Calu3 (cell line): ENCODE measurements at regions not wholly inside any gene's neighbourhood (a gene's known extent, or its start where the extent isn't known, plus 50 kb on each side); places are given as distances from the start of the nearest gene placed in this dataset.
A peak's percentile ranks its signal among the peaks of the same experiment; 100 is the strongest.
"Not testable (repeated sequence)": the region's sequence is repeated elsewhere in the genome, so short reads cannot be mapped to it uniquely, and the experiment has no call there.

Experiments used
- BruUV-seq: library from RNA; stranded (reverse); fragments of 400-500 nt; replicated peaks from 2 replicates; lab custom pipeline; 2021; lab: Mats Ljungman, UMichigan
- CTCF ChIA-PET: fragments of 300-600 bp; sonication (Branson Sonifier 250); formaldehyde crosslinking; loops from one replicate; lab custom pipeline; 2022; ENCODE audit warnings: antibody characterized with exemption; lab: Charles Lee
- DNase-seq: peaks from one replicate; pipeline ENCODE4 v3.0.0; 2022
- H3K27ac Mint-ChIP-seq: one replicate; pipeline ENCODE4 v1.8.0; 2022; ENCODE audit warnings: mixed read lengths; ENCODE audit not compliant: unreplicated experiment
- H3K27me3 Mint-ChIP-seq: one replicate; pipeline ENCODE4 v1.8.0; 2022; ENCODE audit warnings: mixed read lengths; ENCODE audit not compliant: unreplicated experiment
- H3K36me3 Mint-ChIP-seq: one replicate; pipeline ENCODE4 v1.8.0; 2022; ENCODE audit warnings: mild to moderate bottlenecking, moderate library complexity, mixed read lengths; ENCODE audit not compliant: insufficient read depth, unreplicated experiment
- H3K4me1 Mint-ChIP-seq: one replicate; pipeline ENCODE4 v1.8.0; 2022; ENCODE audit warnings: mild to moderate bottlenecking, low read depth, mixed read lengths; ENCODE audit not compliant: unreplicated experiment
- H3K4me3 Mint-ChIP-seq: one replicate; pipeline ENCODE4 v1.8.0; 2022; ENCODE audit warnings: mild to moderate bottlenecking, low read depth, moderate library complexity, mixed read lengths; ENCODE audit not compliant: unreplicated experiment
- H3K9me3 Mint-ChIP-seq: one replicate; pipeline ENCODE4 v1.8.0; 2022; ENCODE audit warnings: low read depth, mixed read lengths; ENCODE audit not compliant: unreplicated experiment
- intact Hi-C: fragments of 100-400 bp; cut with micrococcal nuclease; formaldehyde crosslinking; loops from one replicate; pipeline ENCODE4 v1.10.0; 2022; ENCODE audit not compliant: unreplicated experiment
- TF ChIP-seq, protein P1 (sequence below): fragments of 200-600 bp; IDR thresholded peaks from one replicate; pipeline ENCODE4 v1.8.0; 2022; ENCODE audit warnings: antibody characterized with exemption; ENCODE audit not compliant: unreplicated experiment

- CTCF ChIA-PET = interaction anchor here (0.7 kb wide), 2 partner anchors 9 to 760 kb away, joined by 3 read pairs; no protein-coding TSS in a partner anchor
- H3K4me1 Mint-ChIP-seq = peaks cover 19% of the 10 kb centered on the region
- H3K36me3 Mint-ChIP-seq = no peaks in the 10 kb centered on the region
- BruUV-seq = no TSS peak
- H3K27ac Mint-ChIP-seq = no peak overlapping the region
- DNase-seq = no peak
- no peaks in the 10 kb centered on the region for H3K27me3 Mint-ChIP-seq
- no peak overlapping the region for H3K4me3 Mint-ChIP-seq
- TF ChIP-seq, protein P1, sequence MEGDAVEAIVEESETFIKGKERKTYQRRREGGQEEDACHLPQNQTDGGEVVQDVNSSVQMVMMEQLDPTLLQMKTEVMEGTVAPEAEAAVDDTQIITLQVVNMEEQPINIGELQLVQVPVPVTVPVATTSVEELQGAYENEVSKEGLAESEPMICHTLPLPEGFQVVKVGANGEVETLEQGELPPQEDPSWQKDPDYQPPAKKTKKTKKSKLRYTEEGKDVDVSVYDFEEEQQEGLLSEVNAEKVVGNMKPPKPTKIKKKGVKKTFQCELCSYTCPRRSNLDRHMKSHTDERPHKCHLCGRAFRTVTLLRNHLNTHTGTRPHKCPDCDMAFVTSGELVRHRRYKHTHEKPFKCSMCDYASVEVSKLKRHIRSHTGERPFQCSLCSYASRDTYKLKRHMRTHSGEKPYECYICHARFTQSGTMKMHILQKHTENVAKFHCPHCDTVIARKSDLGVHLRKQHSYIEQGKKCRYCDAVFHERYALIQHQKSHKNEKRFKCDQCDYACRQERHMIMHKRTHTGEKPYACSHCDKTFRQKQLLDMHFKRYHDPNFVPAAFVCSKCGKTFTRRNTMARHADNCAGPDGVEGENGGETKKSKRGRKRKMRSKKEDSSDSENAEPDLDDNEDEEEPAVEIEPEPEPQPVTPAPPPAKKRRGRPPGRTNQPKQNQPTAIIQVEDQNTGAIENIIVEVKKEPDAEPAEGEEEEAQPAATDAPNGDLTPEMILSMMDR = no peak
- no peaks in the 10 kb centered on the region for H3K9me3 Mint-ChIP-seq
- intact Hi-C loops = loop anchor here (1.0 to 10.0 kb wide), 3 partner anchors 30 to 266 kb away; partner anchors contain the start of gene PTPRZ1
Observed at GRCh38 chr7:121608785-121609184, 212.7 kb upstream of the FAM3C start.

- not testable (repeated sequence) for DNase-seq, BruUV-seq, H3K36me3 Mint-ChIP-seq, H3K27ac Mint-ChIP-seq, H3K27me3 Mint-ChIP-seq, H3K4me3 Mint-ChIP-seq, H3K9me3 Mint-ChIP-seq
- CTCF ChIA-PET = interaction anchor here (0.6 to 0.7 kb wide), 3 partner anchors 9 to 760 kb away, joined by 3 read pairs; no protein-coding TSS in a partner anchor
- peaks cover 24% of the 10 kb centered on the region for H3K4me1 Mint-ChIP-seq
- intact Hi-C loops = loop anchor here (1.0 to 10.0 kb wide), 3 partner anchors 30 to 267 kb away; partner anchors contain the start of gene PTPRZ1
Observed at GRCh38 chr7:121608183-121608582, 212.1 kb upstream of the FAM3C start.

GRCh38 chr7:121605317-121605680, 209.2 kb upstream of the FAM3C start:
- Mint-ChIP-seq H3K4me3 (no peak overlapping the region), H3K27me3 (no peaks in the 10 kb centered on the region), H3K9me3 (no peaks in the 10 kb centered on the region), H3K36me3 (no peaks in the 10 kb centered on the region), H3K27ac (peak overlapping the region; percentile 43), H3K4me1 (peaks cover 25% of the 10 kb centered on the region)
- intact Hi-C loops = loop anchor here (1.0 to 10.0 kb wide), 4 partner anchors 110 to 390 kb away; partner anchors contain the start of gene PTPRZ1
- DNase-seq = peak; percentile 17
- TF ChIP-seq, protein P1 = peak; percentile 24
- BruUV-seq = no TSS peak
- CTCF ChIA-PET = interaction anchor here (0.5 to 2.8 kb wide), 3 partner anchors 137 to 389 kb away, joined by 3 to 68 read pairs (median 4); no protein-coding TSS in a partner anchor

DNA sequence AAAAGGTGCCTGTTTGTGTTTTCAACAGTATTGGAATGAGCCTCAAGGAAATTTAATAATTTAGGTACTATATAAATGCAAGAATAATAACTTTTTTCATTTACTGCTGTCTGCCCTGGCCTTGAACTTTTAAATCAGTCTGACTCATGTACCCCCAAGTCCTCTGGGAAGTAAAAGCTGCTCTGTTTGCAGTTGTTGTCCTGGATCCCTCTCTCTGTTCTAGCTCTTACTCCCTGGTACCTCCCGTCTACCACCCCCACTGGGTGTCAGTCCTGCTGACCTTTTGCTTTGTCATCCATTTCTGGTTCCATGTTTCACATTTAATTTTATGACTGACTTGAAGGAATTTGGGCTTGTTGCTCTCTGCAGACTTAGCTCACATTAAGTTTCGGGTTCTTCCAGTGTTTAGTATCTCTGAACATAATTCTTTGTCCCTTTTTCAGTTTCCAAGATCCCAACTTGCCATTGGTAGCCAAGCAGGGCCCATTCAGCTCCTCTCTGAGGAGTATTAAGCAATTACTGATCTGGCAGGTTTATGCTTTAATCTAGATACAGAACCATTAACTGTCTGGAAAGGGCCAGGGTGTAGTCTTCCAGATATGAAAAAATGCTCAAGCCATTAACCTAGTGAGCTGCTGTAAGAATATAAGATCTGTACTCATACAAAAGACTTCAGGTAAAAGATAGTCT, 208.7 kb upstream of the FAM3C start:
- H3K9me3 Mint-ChIP-seq = no peaks in the 10 kb centered on the region
- intact Hi-C loops = loop anchor here (1.0 to 10.0 kb wide), 4 partner anchors 110 to 391 kb away; partner anchors contain the start of gene PTPRZ1
- peak overlapping the region; percentile 23 for H3K4me3 Mint-ChIP-seq
- peak overlapping the region; percentile 43 for H3K27ac Mint-ChIP-seq
- DNase-seq = peak; percentile 39
- H3K4me1 Mint-ChIP-seq = peaks cover 25% of the 10 kb centered on the region
- H3K27me3 Mint-ChIP-seq = no peaks in the 10 kb centered on the region
- BruUV-seq = no TSS peak
- TF ChIP-seq, protein P1 = no peak
- no peaks in the 10 kb centered on the region for H3K36me3 Mint-ChIP-seq
- CTCF ChIA-PET = interaction anchor here (1.0 to 2.8 kb wide), 3 partner anchors 75 to 390 kb away, joined by 3 to 68 read pairs (median 3); no protein-coding TSS in a partner anchor
